GM18511 (cell line): ENCODE measurements at regions not wholly inside any gene's neighbourhood (a gene's known extent, or its start where the extent isn't known, plus 50 kb on each side); places are given as distances from the start of the nearest gene placed in this dataset.
"Not testable (repeated sequence)": the region's sequence is repeated elsewhere in the genome, so short reads cannot be mapped to it uniquely, and the experiment has no call there.

ENCODE experiments used
- ATAC-seq: cut with Tn5 transposase; IDR thresholded peaks from one replicate; pipeline ENCODE4 v1.9.1; 2021; ENCODE audit warnings: mild to moderate bottlenecking, moderate library complexity; ENCODE audit not compliant: unreplicated experiment

- ATAC-seq = not testable (repeated sequence)
These were observed 1596.9 kb downstream of the RPIA start for GRCh38 chr2:90288396-90288795.

DNA sequence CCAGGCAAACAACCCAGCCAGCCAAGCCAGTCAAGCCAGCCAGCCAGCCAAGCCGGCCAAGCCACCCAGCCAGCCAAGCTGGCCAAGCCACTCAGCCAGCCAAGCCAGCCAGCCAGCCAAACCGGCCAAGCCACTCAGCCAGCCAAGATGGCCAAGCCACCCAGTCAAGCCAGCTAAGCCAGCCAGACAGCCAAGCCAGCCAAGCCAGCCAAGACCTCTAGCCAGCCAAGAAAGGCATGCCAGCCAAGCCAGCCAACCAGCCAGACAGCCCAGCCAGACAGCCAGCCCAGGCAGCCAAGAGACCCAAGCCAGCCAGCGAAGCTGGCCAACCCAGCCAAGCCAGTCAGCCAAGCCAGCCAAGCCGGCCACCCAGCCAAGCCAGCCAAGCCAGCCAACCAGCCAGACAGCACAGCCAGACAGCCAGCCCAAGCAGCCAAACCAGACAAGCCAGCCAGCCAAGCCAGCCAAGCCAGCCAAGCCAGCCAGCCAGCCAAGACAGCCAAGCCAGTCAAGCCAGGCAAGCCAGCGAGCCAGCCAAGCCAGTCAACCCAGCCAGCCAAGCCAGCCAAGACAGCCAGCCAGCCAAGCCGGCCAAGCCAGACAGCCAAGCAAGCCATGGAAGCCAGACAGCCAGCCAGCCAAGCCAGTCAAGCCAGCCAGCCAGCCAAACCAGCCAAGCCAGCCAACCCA is 1598.0 kb downstream of the RPIA start:
- not testable (repeated sequence) for ATAC-seq

DNA sequence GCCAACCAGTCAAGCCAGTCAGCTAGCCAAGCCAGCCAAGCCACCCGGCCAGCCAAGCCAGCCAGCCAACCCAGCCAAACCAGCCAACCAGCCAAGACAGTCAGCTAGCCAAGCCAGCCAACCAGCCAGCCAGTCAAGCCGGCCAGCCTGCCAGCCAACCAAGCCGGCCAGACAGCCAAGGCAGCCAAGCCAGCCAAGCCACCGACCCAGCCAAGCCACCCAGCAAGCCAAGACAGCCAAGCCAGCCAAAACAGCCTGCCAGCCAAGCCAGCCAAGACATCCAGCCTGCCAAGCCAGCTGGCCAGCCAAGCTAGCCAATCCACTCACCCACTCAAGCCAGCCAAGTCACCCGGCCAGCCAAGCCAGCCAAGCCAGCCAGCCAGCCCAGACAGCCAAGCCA is 1599.2 kb downstream of the RPIA start:
- ATAC-seq = not testable (repeated sequence)

DNA sequence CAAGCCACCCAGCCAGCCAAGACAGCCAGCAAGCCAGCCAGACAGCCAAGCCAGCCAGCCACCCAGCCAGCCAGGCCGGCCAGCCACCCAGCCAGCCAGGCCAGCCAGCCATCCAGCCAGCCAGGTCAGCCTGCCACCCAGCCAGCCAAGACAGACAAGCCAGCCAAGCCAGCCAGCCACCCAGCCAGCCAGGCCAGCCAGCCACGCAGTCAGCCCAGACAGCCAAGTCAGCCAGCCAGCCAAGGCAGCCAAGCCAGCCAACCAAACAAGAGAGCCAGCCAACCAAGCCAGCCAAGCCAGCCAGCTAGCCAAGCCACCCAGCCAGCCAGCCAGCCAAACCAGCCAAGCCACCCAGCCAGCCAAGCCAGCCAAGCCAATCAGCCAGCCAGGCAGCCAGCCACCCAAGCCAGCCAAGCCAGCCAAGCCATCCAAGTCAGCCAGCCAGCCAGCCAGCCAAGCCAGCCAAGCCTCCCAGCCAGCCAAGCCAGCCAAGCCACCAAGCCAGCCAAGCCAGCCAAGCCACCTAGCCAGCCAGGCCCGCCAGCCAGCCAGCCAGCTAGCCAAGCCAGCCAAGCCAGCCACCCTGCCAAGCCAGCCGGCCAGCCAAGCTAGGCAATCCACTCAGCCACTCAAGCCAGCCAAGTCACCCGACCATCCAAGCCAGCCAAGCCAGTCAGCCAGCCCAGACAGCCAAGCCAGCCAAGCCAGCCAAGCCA is 1599.9 kb downstream of the RPIA start:
- not testable (repeated sequence) for ATAC-seq

- not testable (repeated sequence) for ATAC-seq
These were observed 1600.5 kb downstream of the RPIA start for GRCh38 chr2:90291934-90292333.

DNA sequence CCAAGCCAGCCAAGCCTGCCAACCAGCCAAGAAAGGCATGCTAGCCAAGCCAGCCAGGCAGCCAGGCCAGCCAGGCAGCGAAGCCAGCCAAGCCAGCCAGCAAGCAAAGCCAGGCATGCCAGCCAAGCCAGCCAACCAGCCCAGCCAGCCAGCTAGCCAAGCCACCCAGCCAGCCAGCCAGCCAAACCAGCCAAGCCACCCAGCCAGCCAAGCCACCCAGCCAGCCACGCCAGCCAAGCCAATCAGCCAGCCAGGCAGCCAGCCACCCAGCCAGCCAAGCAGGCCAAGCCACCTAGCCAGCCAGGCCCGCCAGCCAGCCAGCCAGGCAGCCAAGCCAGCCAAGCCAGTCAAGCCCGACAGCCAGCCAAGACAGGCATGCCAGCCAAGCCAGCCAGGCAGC is 1601.0 kb downstream of the RPIA start:
- not testable (repeated sequence) for ATAC-seq

DNA sequence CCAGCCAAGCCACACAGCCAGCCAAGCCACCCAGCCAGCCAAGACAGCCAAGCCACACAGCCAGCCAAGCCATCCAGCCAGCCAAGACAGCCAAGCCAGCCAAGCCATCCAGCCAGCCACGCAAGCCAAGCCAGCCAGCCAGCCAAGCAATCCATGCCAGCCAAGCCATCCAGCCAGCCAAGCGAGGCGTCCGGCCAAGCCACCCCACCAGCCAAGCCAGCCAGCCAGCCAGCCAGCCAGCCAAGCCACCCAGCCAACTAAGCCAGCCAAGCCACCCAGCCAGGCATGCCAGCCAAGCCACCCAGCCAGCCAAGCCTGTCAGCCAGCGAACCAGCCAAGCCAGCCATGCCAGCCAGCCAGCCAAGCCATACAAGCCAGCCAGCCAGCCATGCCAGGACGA is 1601.8 kb downstream of the RPIA start:
- ATAC-seq = not testable (repeated sequence)

DNA sequence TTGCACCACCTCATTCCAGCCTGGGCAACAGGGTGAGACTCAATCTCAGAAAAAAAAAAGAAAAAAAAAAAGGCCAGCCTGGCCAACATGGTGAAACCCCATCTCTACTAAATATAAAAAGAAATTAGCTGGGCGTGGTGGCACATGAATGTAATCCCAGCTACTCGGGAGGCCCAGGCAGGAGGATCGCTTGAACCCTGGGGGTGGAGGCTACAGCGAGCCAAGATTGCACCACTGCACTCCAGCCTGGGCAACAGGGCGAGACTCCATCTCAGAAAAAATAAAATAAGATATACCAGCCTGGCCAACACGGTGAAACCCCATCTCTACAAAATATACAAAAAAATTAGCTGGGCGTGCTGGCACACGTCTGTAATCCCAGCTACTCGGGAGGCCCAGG is 1602.3 kb downstream of the RPIA start:
- ATAC-seq = not testable (repeated sequence)

GRCh38 chr2:90295036-90295750 is 1603.7 kb downstream of the RPIA start:
- ATAC-seq = not testable (repeated sequence)

GRCh38 chr2:90296484-90296777 is 1605.0 kb downstream of the RPIA start:
- not testable (repeated sequence) for ATAC-seq

- ATAC-seq = not testable (repeated sequence)
These were observed 1606.2 kb downstream of the RPIA start for GRCh38 chr2:90297701-90298100.

- not testable (repeated sequence) for ATAC-seq
These were observed 1606.8 kb downstream of the RPIA start for GRCh38 chr2:90298126-90298755.

DNA sequence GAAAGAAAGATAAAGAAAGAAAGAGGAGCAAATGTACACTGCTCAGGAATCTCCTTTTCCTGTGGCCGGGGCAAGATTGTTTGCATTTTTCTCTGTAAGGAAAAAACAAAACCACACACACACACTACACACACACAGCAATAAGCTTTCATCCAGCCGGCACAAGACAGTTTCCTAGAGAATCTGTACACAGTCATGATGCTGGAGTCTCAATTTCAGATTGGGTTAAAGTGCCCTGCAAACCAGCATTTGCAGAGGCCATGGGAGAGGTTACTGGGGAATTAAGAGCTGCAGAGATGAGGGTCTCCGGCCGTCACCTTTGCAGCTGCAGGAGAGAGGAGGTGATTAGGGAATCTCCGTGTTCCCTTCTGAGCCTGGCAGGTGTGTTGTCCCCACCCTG is 1607.5 kb downstream of the RPIA start:
- not testable (repeated sequence) for ATAC-seq

DNA sequence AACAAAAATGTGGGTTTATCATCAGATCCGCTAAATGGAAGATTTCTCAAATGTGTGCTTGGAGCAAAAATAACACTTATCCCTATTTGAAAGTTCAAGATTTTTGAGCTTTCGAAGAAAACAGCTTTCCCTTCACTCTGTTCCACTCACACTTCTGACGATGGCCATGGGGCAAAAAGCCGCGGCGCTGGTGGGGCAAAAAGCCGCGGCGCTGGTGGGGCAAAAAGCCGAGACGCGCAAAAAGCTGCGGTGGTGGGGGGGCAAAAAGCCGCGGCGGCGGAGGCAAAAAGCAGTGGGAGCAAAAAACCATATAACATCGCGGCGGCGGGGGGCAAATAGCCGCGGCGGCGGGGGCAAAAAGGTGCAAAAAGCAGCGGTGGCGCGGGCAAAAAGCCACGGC is 1631.5 kb downstream of the RPIA start:
- not testable (repeated sequence) for ATAC-seq

DNA sequence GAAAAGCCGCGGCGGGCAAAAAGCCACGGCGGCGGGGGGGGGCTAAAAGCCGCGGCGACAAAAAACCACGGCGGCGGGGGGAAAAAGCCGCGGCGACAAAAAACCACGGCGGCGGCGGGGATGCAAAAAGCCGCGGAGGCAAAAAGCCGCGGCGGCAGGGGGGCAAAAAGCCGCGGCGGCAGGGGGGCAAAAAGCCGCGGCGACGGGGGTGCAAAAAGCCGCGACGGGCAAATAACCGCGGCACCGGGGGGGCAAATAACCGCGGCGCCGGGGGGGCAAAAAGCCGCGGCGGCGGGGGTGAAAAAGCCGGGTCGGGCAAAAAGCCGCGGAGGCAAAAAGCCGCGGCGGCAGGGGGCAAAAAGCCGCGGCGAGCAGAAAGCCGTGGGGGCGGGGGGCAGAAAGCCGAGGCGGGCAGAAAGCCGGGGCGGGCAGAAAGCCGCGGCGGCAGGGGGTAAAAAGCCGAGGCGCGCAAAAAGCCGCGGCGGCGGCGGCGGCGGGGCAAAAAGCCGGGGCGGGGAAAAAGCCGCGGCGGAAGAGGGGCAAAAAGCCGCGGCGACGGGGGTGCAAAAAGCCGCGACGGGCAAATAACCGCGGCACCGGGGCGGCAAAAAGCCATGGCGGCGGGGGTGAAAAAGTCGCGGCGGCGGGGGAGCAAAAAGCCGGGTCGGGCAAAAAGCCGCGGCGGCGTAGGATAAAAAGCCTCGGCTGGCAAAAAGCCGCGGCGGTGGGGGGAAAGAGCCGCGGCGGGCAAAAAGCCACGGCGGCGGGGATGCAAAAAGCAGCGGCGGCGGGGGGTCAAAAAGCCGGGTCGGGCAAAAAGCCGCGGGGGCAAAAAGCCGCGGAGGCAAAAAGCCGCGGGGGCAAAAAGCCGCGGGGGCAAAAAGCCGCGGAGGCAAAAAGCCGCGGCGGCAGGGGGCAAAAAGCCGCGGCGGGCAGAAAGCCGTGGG is 1632.4 kb downstream of the RPIA start:
- ATAC-seq = not testable (repeated sequence)

DNA sequence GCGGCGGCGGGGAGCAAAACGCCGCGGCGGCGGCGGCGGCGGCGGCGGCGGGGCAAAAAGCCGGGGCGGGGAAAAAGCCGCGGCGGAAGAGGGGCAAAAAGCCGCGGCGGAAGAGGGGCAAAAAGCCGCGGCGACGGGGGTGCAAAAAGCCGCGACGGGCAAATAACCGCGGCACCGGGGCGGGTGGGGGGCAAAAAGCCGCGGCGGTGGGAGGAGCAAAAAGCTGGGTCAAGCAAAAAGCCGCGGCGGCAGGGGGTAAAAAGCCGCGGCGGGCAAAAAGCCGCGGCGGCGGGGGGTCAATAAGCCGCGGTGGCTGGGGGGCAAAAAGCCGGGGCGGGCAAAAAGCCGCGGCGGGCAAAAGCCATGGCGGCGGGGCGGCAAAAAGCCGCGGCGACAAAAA is 1633.2 kb downstream of the RPIA start:
- ATAC-seq = not testable (repeated sequence)

- not testable (repeated sequence) for ATAC-seq
These were observed 1634.4 kb downstream of the RPIA start for GRCh38 chr2:90325796-90326353.

DNA sequence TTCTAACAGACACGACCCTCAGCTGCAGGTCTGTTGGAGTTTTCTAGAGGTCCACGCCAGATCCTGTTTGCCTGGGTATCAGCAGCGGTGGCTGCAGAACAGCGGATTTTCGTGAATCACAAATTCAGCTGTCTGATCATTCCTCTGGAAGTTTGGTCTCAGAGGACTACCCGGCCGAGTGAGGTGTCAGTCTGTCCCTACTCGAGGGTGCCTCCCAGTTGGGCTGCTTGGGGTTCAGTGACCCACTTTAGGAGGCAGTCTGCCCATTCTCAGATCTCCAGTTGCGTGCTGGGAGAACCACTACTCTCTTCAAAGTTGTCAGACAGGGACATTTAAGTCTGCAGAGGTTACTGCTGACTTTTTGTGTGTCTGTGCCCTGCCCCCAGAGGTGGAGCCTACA is 1664.1 kb downstream of the RPIA start:
- ATAC-seq = not testable (repeated sequence)

- not testable (repeated sequence) for ATAC-seq
These were observed 1667.9 kb downstream of the RPIA start for GRCh38 chr2:90359344-90359743.
